ENCODE measurements at regions not wholly inside any gene's neighbourhood (a gene's known extent, or its start where the extent isn't known, plus 50 kb on each side); places are given as distances from the start of the nearest gene placed in this dataset.

DNA sequence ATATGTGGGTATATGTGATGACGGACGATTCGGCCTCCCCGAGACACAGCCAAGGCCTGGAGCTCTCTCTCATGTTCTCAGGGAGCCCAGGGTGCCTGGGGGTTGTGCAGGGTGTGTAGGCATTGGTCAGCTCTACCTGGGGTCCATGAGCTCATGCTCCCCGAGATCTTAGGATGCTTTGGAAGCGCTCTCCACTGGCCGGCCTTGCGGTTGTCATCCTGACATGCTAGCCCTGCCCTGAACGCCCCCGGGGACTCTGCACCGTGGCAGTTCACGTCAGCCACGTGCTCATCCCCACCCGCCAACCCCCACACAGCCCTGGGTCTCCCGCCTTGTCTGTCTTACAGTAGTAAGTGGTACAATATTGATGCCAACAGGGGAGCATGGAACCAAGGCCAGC lies 67.8 kb downstream of the RTP5 start:
- no peak for TF ChIP-seq Cebpa-rat (IDR thresholded peaks at IDR 0.05)
- Histone ChIP-seq H3K4me1 (peaks cover 23 to 35% (median 28%) of the 10 kb centered on the region in 10 experiments), H3K9me3 (replicated peaks in 1 of 11) (peaks cover 6 to 54% (median 36%) of the 10 kb centered on the region in 11 experiments; a peak in 19 of 22 replicates), H3K36me3 (peaks cover 0 to 77% (median 65%) of the 10 kb centered on the region in 11 experiments; a peak in 18 of 22 replicates), H3K9ac (no peak overlapping the region), H3K27ac (no peak overlapping the region), H3K4me3 (no peak overlapping the region), H3K4me2 (no peak overlapping the region), H4K20me1 (peaks cover 0 to 41% (median 14%) of the 10 kb centered on the region in 11 experiments; a peak in 12 of 22 replicates), H3K27me3 (no peaks in the 10 kb centered on the region)

DNA sequence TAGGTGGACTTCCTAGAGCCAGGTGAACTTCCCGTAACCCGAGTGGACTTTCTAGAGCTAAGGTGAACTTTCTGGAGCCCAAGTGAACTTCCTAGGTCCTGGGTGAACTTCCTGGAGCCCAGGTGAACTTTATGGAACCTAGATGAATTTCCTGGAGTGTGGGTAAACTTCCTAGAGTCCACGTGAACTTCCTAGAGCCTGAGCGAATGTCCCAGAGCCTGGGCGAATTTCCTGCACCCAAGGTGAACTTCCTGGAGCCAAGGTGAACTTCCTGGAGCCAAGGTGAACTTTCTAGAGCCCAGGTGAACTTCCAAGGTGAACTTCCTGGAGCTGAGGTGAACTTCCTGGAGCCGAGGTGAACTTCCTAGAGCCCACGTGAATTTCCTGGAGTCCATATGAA lies 70.0 kb downstream of the RTP5 start:
- TF ChIP-seq Cebpa-rat (IDR thresholded peaks at IDR 0.05), result no peak
- no peak overlapping the region for H3K9ac ChIP-seq
- peaks cover 0 to 50% (median 25%) of the 10 kb centered on the region in 11 experiments; a peak in 13 of 22 replicates for H4K20me1 ChIP-seq
- no peak overlapping the region for H3K27ac ChIP-seq
- no peaks in the 10 kb centered on the region for H3K27me3 ChIP-seq
- peaks cover 15 to 31% (median 20%) of the 10 kb centered on the region in 10 experiments for H3K4me1 ChIP-seq
- H3K4me2 ChIP-seq, result no peak overlapping the region
- peaks cover 0 to 73% (median 57%) of the 10 kb centered on the region in 11 experiments; a peak in 18 of 22 replicates for H3K36me3 ChIP-seq
- H3K9me3 ChIP-seq (replicated peaks in 1 of 11), result peaks cover 6 to 50% (median 33%) of the 10 kb centered on the region in 11 experiments; a peak in 19 of 22 replicates
- no peak overlapping the region for H3K4me3 ChIP-seq

DNA sequence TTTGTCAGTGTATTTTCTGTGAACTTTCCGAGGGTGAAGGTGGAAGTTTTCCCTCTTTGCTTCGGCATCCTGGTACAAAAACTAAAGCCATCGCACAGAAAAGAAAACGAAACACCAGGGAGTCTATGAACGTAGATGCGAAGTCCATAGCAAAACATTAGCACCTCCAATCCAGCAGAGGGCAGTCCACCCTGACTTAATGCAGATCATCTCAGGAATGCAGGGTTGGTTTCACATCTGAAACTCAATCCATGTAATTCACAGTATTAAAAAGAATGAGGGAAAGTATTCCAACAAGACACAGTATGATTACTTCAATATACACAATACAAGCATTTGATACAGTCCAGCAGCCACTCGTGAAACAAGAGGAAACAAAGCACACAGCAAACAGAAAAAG lies 70.8 kb downstream of the RTP5 start:
- Histone ChIP-seq H3K9ac (no peak overlapping the region), H3K4me1 (peaks cover 15 to 31% (median 20%) of the 10 kb centered on the region in 10 experiments), H4K20me1 (peaks cover 0 to 58% (median 25%) of the 10 kb centered on the region in 11 experiments; a peak in 13 of 22 replicates), H3K36me3 (peaks cover 0 to 73% (median 56%) of the 10 kb centered on the region in 11 experiments; a peak in 18 of 22 replicates), H3K27me3 (no peaks in the 10 kb centered on the region), H3K9me3 (replicated peaks in 1 of 11) (peaks cover 6 to 42% (median 25%) of the 10 kb centered on the region in 11 experiments; a peak in 19 of 22 replicates), H3K27ac (no peak overlapping the region), H3K4me3 (no peak overlapping the region), H3K4me2 (peak overlapping the region in 3 of 11 experiments; percentile 59 to 74 (median 68); a peak in 4 of 22 replicates)
- no peak for TF ChIP-seq Cebpa-rat (IDR thresholded peaks at IDR 0.05)

DNA sequence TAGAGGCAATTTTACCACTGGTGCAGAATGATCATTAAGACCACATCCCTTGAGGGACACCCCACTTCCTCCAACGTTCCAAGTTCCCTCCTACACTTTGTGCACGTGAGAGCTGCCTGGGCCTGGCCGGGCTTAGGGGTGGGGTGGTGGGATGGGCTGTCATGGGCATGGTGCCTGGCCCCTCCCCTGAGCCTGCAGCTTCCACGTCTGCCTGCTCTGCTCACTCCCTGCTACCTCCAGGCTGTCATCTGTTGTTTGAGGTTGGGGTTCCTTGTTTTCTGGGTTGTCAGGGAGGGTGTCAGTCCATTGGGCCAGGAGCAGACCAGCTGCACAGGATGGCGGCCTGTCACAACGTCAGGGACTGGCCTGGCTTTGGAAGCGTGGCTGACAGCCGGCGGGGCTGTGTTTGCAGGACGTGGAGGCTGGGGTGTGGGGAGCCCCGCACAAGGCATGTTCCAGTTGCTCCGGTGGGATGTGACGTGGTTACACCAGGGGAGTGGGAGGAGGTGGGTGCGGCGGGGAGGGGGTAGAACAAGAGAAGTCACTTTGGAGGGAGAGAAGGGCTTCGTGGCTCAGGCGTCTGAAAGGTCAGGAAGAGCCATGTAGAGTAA lies 72.3 kb downstream of the RTP5 start:
- Histone ChIP-seq H3K9ac (peak overlapping the region in 4 of 11 experiments; percentile 21 to 39 (median 26); a peak in 5 of 22 replicates), H3K9me3 (replicated peaks in 1 of 11) (peaks cover 6 to 29% (median 19%) of the 10 kb centered on the region in 11 experiments; a peak in 18 of 22 replicates), H3K36me3 (peaks cover 0 to 73% (median 46%) of the 10 kb centered on the region in 11 experiments; a peak in 18 of 22 replicates), H3K4me3 (no peak overlapping the region), H3K27ac (no peak overlapping the region), H3K4me2 (peak overlapping the region; percentile 45 to 75 (median 68)), H3K4me1 (peaks cover 15 to 31% (median 20%) of the 10 kb centered on the region in 10 experiments), H4K20me1 (peaks cover 0 to 70% (median 29%) of the 10 kb centered on the region in 11 experiments; a peak in 13 of 22 replicates), H3K27me3 (no peaks in the 10 kb centered on the region)
- no peak for TF ChIP-seq Cebpa-rat (IDR thresholded peaks at IDR 0.05)

DNA sequence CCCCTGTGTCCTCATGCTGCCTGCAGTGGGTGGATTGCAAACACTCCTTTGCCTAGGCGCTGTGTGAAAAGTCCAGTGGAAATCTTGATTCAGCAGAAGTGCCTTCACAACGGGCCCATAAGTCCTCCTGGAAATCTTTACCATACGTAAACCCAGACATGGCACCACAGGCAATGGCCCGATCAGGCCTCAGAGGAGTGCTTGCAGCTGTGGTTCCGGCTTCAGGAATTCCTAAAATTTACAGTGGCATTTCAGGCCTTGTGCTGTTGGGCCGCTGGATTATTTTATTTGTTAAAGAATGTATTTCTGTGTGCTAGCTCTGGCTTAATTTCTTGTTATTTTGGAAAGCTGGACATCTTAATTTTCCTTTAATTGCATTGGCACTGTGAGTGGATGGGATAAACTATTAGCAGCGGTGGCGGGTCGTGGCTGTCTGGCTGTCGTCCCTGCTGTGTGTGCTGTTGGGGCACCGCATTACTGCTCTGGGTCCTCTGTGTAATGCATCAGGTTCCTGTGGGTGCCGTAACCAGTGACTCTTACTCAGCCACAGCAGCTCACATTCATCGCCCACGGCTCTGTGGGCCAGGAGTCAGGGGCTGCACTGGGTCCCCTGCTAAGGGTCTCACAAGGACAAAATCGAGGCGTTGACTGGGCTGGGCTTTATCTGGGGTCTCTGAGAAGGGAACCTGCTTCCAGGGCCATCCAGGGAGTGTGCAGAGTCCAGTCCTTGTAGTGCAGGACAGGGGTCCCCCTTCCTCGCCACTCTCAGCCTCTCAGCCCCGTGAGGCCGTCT lies 73.1 kb downstream of the RTP5 start:
- peak overlapping the region; percentile 45 to 75 (median 68); a peak in 17 of 22 replicates for H3K4me2 ChIP-seq
- H3K9me3 ChIP-seq (replicated peaks in 1 of 11), result peaks cover 6 to 21% (median 19%) of the 10 kb centered on the region in 11 experiments; a peak in 18 of 22 replicates
- peaks cover 0 to 65% (median 43%) of the 10 kb centered on the region in 11 experiments; a peak in 18 of 22 replicates for H3K36me3 ChIP-seq
- peaks cover 0 to 67% (median 29%) of the 10 kb centered on the region in 11 experiments; a peak in 13 of 22 replicates for H4K20me1 ChIP-seq
- peaks cover 15 to 31% (median 20%) of the 10 kb centered on the region in 10 experiments for H3K4me1 ChIP-seq
- H3K27ac ChIP-seq, result no peak overlapping the region
- H3K27me3 ChIP-seq, result no peaks in the 10 kb centered on the region
- TF ChIP-seq Cebpa-rat (IDR thresholded peaks at IDR 0.05), result no peak
- H3K9ac ChIP-seq, result peak overlapping the region in 3 of 11 experiments; percentile 21 to 39 (median 29); a peak in 3 of 22 replicates
- H3K4me3 ChIP-seq, result no peak overlapping the region

DNA sequence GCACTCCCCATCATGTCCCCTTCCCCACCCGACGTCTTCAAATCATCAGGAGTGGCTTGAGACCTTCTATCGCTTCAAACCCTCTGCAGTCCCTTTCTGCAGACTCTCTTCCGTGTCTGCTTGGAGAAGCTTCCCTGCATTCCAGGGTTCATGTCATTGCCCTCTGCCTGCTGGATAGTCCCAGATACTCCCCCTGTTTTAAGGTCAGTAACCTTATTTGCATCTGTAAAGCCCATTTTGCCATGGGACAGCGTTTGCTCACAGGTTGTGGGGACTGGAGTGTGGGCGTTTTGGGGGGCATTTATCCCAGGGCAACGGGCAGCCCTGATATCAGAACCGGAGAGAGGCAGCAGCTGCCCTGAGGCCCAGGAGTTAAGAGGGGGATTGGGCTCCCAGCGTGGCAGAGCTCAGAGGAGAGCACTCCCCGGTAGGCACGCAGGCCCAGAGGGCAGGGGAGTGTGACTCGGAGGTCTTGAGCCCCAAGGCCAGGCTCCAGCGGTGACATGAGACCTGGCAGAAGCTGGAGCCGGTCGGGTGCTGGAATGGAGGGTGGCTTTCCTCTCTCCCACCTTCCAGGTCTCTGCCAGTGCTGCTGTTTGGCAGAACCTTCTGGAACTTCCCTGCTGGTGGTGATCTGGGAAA lies 73.8 kb downstream of the RTP5 start:
- no peak overlapping the region for H3K27ac ChIP-seq
- H3K36me3 ChIP-seq, result peaks cover 0 to 62% (median 43%) of the 10 kb centered on the region in 11 experiments; a peak in 18 of 22 replicates
- H3K4me2 ChIP-seq, result no peak overlapping the region
- no peak overlapping the region for H3K4me3 ChIP-seq
- peaks cover 15 to 31% (median 20%) of the 10 kb centered on the region in 10 experiments for H3K4me1 ChIP-seq
- H3K27me3 ChIP-seq, result no peaks in the 10 kb centered on the region
- no peak overlapping the region for H3K9ac ChIP-seq
- TF ChIP-seq Cebpa-rat (IDR thresholded peaks at IDR 0.05), result no peak
- H3K9me3 ChIP-seq (replicated peaks in 1 of 11), result peaks cover 6 to 21% (median 19%) of the 10 kb centered on the region in 11 experiments; a peak in 18 of 22 replicates
- peaks cover 0 to 72% (median 35%) of the 10 kb centered on the region in 11 experiments; a peak in 13 of 22 replicates for H4K20me1 ChIP-seq

DNA sequence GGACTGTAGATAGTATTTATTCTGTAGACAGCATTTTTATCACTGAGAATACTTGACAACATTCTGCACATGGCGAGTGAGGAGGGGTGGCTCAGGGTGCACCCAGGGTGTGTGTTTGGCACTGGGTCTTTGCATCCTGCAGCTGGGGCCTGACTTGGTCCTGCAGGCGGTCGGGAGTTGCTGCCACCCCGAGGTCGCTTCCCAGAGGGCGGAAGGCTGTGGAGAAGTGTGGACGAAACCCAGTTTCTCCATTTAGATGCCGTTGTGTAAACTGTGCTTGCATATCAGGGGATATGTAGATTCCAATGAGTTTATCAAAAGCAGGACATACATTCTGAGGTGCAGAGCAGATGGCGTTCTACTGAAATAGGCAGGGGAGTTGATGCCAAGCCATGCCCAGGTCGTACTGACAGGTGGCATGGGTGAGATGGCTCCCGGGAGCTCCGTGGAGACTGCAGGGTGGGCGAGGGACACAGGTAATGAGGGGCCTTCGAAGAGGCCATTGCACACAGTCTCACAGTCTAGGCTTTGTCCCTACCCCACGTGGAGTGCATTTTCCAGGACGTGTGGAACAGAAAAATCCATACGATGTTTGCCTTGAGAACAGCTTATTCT lies 74.5 kb downstream of the RTP5 start:
- no peak overlapping the region for H3K27ac ChIP-seq
- peaks cover 6 to 17% (median 15%) of the 10 kb centered on the region in 11 experiments; a peak in 18 of 22 replicates for H3K9me3 ChIP-seq (replicated peaks in 1 of 11)
- TF ChIP-seq Cebpa-rat (IDR thresholded peaks at IDR 0.05), result no peak
- H4K20me1 ChIP-seq, result peaks cover 0 to 79% (median 40%) of the 10 kb centered on the region in 11 experiments; a peak in 13 of 22 replicates
- H3K9ac ChIP-seq, result no peak overlapping the region
- peaks cover 0 to 55% (median 36%) of the 10 kb centered on the region in 11 experiments; a peak in 18 of 22 replicates for H3K36me3 ChIP-seq
- no peak overlapping the region for H3K4me3 ChIP-seq
- H3K27me3 ChIP-seq, result no peaks in the 10 kb centered on the region
- no peak overlapping the region for H3K4me2 ChIP-seq
- peaks cover 15 to 31% (median 20%) of the 10 kb centered on the region in 10 experiments for H3K4me1 ChIP-seq

DNA sequence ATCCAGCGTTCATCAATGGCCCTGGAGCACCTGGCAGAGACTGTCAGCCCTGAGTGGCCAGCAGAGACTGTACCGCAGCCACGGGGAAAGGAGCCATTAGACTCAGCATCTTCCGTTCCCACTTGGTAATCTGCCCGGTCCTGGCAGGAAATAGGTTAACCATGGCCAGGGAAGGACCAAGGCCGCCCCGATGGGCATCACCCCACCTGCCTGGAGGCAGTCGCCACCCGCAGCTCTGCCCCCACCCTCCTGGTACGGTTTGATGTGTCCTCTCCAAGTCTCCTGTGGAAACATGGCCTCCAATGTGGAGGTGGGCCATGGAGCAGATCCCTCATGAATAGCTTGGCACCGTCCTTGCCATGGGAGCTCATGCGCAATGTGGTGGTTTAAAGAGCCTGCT lies 75.3 kb downstream of the RTP5 start:
- Histone ChIP-seq H3K9ac (no peak overlapping the region), H4K20me1 (peaks cover 0 to 86% (median 47%) of the 10 kb centered on the region in 11 experiments; a peak in 15 of 22 replicates), H3K4me3 (no peak overlapping the region), H3K27ac (no peak overlapping the region), H3K4me2 (no peak overlapping the region), H3K4me1 (peaks cover 15 to 30% (median 20%) of the 10 kb centered on the region in 10 experiments), H3K9me3 (replicated peaks in 1 of 11) (peaks cover 0 to 9% (median 8%) of the 10 kb centered on the region in 11 experiments; a peak in 16 of 22 replicates), H3K27me3 (no peaks in the 10 kb centered on the region), H3K36me3 (peaks cover 0 to 47% (median 28%) of the 10 kb centered on the region in 11 experiments; a peak in 18 of 22 replicates)
- TF ChIP-seq Cebpa-rat (IDR thresholded peaks at IDR 0.05), result no peak

Data from BLaER1 treated with 17β-estradiol and CSF1 and Interleukin-3, amounts not matched to agents 10 nM and 100 nM (cell line).